Hepatic stellate cell (primary cell): ENCODE measurements at regions not wholly inside any gene's neighbourhood (a gene's known extent, or its start where the extent isn't known, plus 50 kb on each side); places are given as distances from the start of the nearest gene placed in this dataset.
"Not testable (repeated sequence)": the region's sequence is repeated elsewhere in the genome, so short reads cannot be mapped to it uniquely, and the experiment has no call there.

ENCODE experiments used
- DNase-seq: peaks from one replicate; pipeline ENCODE4 v3.0.0; 2011; ENCODE audit warnings: low spot score

DNA sequence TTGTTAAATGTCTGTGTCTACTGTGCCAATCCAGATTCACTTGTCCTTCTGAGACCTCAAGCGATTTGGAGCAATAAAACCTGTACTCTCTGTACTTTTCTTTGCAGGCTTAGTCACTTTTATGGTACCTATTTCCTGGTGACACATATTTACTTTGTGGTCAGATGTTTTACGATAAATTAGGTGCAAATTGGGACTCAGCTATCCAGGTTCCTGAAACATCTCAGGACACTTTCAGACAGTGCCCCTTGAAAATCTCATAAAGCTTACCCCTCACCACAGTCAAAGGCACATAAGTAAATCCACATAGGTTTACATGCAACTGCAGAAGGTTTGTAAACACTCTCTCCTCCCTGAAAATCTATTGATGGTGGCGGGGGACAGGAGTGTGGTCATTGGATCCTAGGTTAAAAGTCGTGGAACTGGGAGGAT, 438.8 kb downstream of the EFNB2 start:
- DNase-seq = no peak

DNA sequence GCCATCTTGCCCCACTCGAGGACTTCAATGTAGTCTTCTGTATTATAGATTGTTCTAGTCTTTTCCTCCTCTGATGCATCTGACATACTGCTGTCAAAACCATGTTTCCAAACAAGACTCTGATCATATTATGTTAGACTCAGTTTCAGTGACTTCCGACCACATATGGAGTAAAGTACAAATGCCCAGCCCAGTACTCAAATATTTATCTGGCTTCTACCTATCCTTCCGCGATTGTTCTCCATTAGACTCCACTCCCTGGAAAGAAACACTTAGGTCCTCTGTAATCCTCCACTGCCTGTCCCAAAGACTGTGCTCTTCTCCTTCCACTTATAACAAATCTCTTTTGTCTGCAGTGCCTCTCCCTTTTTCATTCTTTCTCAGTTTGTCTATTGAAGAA, 439.5 kb downstream of the EFNB2 start:
- no peak for DNase-seq

DNA sequence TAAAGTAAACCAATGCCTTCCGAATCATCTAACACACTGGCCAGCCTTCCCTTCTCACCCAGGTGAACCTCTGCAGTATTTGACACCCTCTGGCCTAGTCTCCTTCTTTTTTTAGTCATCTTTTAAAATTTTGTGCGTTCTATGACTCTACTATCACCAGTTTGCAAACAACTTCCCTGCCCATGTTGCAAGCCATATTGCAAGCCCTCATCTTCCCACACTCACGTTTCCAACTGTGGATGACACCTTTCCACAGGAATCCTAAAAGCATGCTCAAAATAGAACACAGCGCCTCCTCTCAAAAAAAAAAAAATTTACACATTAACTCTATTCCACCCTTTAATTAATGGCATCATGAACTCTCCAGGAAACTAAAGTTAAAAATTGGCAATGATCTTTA, 440.1 kb downstream of the EFNB2 start:
- no peak for DNase-seq

DNA sequence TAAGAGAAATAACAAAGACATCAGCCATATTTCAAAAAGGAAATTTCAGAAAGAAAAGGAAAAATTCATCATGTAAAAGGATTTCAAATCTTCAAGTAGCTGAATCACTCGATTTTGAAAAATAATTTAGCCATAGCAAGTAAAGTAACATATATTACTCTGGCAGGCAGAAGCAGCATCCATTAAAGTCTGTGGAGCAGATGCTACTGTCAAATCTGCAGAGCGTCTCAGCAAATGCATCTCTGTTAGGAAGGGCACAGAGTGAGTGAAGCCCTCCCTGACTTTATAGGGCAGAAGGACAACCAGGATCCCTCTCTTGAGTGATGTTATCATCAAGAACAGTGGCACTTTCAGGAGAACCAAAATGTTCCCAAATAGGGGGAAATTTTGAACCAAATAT, 445.5 kb downstream of the EFNB2 start:
- DNase-seq = no peak

DNA sequence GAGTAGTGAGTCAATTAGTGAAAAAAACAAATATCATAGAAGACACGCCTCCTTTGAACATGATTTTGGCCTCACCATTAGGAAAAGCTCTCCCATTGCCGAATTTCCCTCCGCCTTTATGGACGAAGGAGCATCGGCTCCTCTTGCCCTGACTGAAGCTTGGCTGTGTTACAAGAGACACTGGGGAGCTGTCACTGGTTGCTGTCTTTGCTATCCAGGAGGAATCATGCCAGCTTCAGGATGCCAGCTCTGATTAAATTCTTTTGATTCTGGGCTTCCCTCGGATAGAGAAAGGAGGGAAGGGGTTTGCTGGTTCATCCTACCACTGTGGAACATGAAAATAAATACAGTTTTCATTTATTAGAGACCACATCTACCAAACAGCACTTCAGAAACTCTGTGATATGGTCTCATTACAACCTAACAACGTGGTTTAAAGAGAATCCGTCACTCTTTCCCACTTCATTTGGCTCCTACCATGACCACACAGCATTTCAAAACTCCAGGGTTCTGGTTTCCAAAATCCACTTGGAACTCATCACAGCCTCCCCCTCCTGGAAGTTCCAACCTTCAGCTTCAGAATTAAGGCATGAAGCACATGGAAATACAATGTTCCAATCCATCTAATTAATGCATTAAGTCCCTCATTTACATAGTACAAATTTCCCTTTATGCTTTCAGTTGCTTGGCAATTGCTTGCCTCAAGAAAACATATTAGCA, 446.0 kb downstream of the EFNB2 start:
- DNase-seq = no peak

DNA sequence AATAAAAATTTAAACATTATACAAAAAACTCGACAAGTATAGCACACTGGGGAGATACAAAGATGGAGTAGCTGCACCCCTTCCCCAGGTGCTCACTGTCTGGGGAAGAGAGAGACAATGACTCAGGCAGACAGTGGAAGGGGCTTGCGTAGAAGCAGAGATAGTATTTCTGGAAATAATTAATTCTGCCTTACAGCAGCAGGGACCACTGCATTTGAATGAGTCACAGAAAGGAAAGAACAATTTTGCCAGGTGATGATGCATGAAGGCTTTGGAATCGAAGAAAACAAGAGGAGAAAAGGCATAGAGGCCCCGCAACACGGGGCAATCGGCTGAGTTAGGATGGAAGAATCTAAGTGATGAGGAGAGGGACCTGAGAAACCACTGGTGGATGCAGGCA, 447.4 kb downstream of the EFNB2 start:
- DNase-seq = no peak

DNA sequence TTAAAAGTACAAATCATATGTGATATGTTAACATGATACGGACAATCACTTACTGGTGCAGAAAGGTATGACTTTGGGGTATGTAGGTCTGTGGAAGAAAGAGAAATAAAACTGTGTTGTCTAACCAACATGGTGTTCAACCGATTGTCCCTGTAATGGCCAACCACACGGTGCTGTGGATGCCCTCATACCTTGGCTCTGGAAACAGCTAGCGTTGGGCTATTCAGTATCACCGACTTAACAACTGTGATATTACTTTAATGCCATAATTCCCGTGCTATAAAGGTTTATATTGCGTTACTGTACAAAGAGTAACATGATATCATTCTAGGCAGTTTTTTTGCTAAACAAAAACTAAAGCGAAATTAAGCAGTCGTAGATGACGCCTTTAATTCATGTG, 448.3 kb downstream of the EFNB2 start:
- DNase-seq = no peak

DNA sequence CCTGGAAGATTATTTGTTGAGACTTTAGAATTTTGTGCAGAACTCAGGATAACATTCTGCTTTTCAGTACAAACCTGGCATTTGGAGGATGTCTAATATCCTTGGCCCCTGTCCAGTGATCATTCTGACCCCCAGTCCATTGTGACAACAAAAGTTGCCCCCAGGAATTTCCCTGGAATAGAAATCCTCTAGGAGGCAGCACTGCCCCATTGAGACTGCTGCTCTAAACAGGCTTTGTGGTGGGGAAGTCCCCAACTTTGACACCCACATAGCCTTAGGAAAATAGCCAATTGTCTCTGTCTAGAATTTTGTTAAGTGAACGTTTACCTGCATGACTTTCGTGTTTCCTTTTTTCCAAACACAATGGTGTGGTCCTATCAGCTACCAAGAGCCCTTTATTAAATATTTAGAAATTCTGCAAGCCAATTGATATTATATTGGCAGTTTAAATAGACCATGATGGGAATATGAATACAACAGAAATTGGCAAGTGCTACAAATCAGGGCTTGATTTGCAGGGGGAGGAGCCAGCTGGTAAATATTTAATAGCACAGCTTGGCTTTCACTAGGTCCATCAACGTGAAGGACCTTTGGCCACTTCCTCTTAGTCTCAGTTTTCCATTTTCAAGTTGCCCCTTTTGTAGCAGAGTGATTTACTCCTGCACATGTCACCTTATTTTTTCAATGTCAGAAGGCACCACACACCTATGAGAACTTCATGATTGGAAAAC, 451.7 kb downstream of the EFNB2 start:
- DNase-seq = peak; percentile 16

DNA sequence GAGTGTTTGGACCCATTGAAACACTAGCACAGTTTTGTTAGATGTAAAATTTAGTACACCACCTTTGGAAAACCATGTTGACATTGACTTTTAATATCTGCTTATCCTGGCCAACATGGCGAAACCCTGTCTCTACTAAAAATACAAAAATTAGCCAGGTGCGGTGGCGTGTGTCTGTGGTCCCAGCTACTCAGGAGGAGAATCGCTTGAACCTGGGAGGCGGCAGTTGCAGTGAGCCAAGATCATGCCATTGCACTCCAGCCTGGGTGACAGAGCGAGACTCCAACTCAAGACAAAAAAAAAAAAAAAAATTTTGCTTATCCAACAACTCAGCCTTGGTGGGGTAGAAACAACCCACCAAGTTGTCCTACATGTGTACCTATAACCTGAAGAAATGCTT, 454.2 kb downstream of the EFNB2 start:
- not testable (repeated sequence) for DNase-seq

DNA sequence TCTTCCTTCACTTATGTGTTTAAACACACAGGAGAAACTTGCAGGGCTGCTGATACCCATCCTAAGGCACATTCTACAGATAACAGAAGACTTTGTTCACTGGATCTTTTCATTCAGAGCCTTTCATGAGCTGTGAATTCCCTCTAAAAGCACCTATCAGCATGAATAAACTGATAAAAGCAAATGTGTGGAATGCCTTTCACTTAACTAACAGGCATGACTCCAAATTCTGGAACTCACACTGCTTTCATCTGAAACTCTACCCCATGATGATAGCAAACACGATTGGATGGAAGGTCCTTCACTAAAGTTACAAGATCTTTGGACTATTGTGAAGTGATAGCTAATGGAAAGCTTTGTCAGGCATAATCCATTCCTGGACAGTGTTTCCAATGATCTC, 457.3 kb downstream of the EFNB2 start:
- DNase-seq = no peak

DNA sequence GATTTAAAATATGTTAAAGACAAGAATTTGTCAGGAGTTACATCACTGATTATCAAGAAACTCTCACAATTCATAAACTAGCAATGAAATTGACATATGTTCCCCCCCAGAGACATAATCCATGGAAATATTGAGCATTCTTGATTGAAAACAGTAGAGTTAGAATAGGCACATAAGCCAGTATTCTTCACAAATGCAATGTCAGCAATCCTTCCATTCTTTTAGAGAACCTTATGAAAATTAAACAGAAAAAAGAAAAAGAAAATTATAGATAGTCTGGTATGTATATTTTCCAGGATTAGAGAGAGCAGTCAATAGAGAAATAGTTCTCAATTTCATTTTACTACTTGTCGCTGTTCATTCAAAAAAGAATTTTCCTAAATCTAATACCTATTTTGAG, 458.4 kb downstream of the EFNB2 start:
- DNase-seq = no peak

DNA sequence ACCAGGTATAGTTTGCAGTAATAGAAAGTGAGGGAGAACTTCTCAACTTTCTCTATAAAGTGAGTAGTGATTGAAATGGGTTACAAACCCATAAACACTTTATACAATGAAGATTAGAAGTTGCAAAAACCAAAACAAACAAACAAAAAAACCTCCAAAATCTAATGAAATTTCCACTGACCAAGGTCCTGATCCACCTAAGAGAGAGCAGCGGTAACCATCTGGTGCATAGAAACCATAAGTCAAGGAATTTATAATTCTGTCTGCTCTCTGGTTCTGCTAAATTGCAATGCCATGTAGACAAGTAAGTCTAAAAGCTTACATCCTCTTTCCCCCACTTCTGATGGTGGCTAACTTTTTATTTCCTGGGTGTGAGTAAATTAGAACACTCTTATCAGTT, 463.4 kb downstream of the EFNB2 start:
- DNase-seq = no peak

DNA sequence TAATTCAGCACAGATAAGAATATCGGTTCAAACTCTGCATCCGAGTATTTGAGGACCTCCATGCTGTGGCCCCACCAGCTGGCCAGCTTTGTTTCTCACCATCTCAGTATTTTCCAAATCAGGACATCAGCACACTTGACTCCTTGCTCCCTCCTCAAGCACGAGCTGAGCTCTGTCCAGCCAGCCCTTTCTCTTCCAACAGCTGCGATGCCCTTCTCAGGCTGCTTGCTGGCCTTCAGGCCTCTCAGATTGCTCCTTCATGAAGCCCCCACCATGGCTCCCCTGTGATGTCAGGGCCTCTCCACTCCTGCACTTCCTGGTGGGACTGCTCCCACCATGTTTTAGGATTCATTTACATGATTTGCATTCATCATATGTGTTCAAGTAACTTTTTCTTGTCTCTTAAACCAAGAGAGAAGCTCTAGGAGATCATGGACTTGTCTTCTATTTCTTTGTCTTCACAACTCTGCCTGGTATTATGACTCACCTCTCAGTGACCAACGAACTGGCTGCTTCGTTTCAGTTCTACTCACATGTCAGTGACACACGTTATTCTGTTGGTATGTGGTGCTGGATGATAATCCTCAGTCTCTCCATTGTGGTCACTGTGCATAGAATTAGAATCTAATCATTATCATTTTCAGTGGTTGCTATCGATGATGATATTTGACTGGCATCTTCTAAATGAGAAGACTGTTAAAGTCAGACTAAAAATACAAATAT, 471.7 kb downstream of the EFNB2 start:
- peak; percentile 15 for DNase-seq

DNA sequence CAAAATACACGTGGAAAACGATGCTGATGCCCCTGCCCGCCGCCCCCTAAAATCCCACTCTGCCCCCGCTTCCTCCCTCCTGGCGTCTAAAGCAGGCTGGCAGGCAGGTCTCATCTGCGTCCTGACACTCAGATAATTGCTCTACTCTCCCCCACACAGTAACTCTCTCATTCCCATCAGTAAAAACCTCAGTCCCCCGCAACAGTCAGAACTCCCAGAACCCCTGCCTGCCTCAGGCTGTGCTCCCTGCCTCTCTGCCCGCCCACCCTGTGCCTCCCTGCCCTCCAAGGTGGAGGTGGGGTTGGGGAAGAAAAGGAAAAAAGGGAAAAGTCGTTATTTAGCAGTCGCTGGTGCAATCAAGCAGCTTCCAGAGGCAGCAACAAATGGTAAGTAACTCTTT, 473.7 kb downstream of the EFNB2 start:
- DNase-seq = no peak

DNA sequence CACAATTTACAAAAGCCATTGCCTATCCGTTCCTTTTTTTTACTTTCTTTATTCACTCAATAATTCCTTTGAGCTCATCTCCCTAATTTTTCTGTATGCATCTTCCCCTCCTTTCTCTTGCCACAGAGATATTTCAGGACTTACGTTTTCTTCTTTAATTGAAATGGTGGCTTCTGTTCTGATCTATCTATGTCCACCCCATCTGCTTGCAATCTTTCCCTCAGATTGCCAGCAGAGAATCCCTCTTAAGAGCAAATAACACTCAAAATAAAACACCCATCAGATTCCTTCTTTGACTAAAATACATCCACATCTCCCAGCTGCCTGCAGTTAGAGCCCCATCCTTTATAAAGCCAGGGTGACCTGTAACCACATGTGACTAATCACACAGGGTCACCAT, 478.6 kb downstream of the EFNB2 start:
- DNase-seq = no peak

DNA sequence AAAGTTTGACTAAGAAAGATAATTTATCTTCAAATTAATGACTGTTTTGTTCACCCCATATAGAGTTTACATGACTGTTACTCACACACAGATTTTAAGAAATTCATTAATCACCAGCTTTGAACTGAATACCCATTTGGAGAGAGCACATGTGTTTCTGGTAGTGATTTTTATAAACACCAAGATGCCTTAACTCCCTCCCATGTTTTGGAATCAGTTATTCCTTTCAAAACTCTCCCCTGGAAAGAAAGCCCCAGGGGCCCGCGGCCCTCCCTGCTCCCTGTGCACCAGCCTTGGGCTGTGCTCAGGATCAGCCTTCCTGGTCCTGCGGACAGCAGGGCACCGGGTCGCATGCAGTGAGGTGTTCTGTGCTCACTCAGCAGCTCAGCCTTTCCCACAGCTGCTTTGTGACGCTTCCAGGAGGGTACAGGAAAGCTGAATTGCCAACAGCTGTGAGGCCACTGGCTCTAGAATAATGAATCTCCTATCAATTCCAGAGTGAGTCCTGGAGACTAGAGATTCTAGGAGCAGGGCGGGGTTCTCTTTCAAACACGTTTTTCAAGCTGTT, 483.2 kb downstream of the EFNB2 start:
- no peak for DNase-seq

DNA sequence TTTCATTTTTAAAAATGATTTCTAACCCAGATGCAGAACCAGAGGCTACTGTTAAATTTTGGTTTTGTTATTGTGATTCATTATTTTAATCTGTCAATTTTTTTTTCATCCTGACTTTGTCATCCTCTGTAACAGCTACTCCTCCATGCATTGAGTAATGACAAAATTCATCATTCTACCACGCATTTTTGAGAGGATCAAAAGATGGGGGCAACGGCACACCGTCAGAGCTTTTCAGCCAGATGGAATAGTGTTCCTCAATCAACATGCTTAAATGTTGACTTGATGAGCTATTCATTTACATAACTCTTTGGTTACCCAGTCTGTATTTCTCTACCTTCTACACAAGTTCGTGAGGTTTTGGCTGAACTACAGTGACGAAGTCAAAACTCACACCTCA, 486.3 kb downstream of the EFNB2 start:
- no peak for DNase-seq

DNA sequence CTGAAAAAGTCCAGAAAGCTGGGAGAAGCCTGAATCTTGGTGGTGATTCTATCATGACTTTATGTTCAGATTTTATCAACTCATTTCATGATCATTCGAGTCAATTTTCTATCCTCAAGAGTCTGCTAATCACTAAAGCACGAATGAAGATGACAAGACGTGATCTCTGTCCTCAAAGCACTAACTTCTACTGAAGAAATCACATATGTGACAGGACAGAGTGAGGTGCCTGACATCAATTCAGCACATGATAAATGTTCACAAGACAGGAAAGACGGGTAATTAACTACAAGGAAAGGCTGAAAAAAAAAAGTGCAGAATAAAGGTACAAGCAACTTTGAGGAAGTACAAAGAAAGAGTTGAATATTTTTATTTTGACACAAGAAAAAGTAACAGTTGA, 487.1 kb downstream of the EFNB2 start:
- DNase-seq = no peak

DNA sequence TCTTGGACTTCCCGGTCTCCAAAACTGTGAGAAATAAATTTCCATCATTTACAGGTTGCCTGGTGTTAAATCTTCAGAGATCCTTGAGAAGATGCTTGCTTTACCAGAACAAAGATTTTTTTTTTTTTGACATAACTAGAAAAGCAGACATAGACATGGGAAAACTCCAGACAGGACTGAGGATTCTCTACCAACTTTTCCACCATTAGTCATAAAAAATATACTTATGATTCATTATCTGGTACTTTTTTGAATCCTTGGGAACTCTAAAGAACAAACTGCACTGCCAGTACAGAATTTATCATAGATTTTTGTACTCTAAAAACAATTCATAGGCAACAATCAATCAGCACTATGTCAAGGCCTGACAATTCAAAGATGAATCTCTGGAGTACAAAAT, 487.6 kb downstream of the EFNB2 start:
- DNase-seq = no peak

DNA sequence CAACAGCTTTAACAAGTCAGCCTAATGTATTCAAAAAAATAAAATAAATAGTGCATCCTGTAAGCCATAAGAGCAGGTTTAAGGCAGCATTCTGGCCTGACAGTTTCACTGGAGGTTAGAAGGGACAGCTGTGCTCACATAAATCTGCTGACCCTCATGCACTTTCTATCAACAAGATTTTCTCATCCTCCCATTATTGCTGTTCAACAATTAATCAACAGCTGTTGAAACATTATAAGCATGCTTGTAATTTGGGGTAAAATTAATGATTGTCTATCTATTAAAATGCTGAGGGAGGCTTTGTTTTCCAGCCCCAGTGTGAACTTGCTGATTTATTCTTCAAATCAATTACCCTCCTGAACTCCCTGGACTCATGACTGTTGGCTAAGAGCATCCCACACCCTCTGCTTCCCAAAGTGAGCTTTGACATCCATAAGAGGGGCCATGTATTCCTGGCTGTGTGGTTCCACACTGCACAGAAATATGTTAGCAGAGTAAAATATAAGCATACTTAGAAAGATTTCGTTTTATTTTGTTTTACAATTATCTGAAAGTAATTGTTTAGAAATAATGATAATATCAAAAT, 492.4 kb downstream of the EFNB2 start:
- DNase-seq = no peak

DNA sequence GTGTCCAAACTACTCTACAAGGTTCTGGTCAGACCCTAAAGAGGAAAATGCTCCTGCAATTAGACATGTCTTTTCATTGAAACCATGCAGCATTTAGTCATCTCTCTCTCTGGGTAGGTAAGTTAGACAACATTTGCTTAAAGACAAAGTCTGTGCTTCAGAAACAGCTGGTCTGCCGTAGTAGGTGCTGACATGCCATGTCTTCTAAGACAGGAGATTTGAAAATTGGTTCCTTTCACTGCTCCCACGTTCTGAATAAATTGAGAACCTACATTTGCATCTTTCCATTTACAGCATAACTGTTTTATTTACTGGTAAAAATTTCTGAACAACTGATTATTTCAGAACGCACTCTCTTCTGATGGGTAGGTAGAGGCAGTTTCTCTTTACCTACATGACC, 494.0 kb downstream of the EFNB2 start:
- DNase-seq = no peak

DNA sequence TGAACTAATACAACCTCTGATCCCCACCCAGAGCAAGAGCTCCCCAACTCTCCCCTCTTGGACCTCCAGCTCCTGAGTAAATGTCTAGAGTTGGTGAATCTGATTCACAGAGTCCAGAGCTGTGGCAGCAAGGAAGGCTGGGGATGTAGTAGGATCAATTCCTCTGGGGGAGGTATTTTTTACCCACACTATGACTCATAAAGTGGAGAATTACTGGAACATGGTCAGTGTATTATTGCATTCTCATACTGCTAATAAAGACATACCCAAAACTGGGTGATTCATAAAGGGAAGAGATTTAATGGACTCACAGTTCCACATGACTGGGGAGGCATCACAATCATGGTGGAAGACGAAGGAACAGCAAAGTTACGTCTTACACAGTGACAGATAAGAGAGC, 496.7 kb downstream of the EFNB2 start:
- DNase-seq = no peak

DNA sequence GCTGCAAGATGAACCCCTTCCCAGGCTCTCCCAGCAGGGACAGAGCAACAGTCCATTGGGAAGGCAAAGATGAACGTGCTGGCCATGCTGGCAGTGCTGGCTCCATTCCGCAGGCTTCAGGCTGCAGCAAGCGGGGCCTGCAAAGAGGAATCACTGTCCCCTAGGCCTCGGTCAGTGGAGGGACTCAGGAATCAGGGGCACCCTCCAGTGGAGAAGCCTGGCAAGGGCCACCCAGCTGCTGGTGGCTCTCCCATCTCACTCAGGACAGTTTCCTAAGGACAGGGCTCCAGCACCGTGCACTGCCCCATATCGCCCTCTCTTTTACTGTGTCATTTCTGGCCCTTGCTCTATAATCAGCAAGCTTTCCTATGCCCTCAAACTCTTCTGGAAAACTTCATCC, 498.6 kb downstream of the EFNB2 start:
- no peak for DNase-seq
